ENCODE measurements at regions not wholly inside any gene's neighbourhood (a gene's known extent, or its start where the extent isn't known, plus 50 kb on each side); places are given as distances from the start of the nearest gene placed in this dataset.

GRCh38 chr14:30296931-30297405 lies 262.0 kb upstream of the G2E3 start:
- TF ChIP-seq CTCF (IDR thresholded peaks at IDR 0.05), result no peak
- no peak for TF ChIP-seq USF2 (IDR thresholded peaks at IDR 0.05; ENCODE audit: borderline replicate concordance, low read depth, low read length)
- TF ChIP-seq TAF1 (IDR thresholded peaks at IDR 0.05; ENCODE audit: borderline replicate concordance, low read depth, low read length), result no peak
- TF ChIP-seq EZH2phosphoT487 (IDR thresholded peaks at IDR 0.05; ENCODE audit: borderline replicate concordance, low read depth), result no peak
- no peak for TF ChIP-seq RAD21 (IDR thresholded peaks at IDR 0.05; ENCODE audit: low read length)
- TF ChIP-seq MXI1 (IDR thresholded peaks at IDR 0.05; ENCODE audit: low read depth, low read length), result no peak
- TF ChIP-seq CHD2 (IDR thresholded peaks at IDR 0.05; ENCODE audit: low read length, partially characterized antibody), result peak; percentile 73
- no peak for TF ChIP-seq REST (IDR thresholded peaks at IDR 0.05; ENCODE audit: low read depth, low read length)
- no peak for TF ChIP-seq USF1 (IDR thresholded peaks at IDR 0.05; ENCODE audit: borderline replicate concordance, low read depth)
- no peak for TF ChIP-seq EP300 (IDR thresholded peaks at IDR 0.05; ENCODE audit: borderline replicate concordance in 1 of 2, low read depth in 1 of 2, low read length in 1 of 2)
- no peak for TF ChIP-seq RXRA (IDR thresholded peaks at IDR 0.05; ENCODE audit: borderline replicate concordance, low read depth)
- no peak for TF ChIP-seq ZBTB33 (IDR thresholded peaks at IDR 0.05; ENCODE audit: borderline replicate concordance, low read depth)

Measured in SK-N-SH (cell line).